GM21367 (cell line): ENCODE measurements at regions not wholly inside any gene's neighbourhood (a gene's known extent, or its start where the extent isn't known, plus 50 kb on each side); places are given as distances from the start of the nearest gene placed in this dataset.

Experiments used
- ATAC-seq: cut with Tn5 transposase; IDR thresholded peaks from one replicate; pipeline ENCODE4 v1.9.1; 2021; ENCODE audit not compliant: unreplicated experiment

GRCh38 chr13:22219709-22220108 lies 548.8 kb downstream of the FGF9 start:
- no peak for ATAC-seq

DNA sequence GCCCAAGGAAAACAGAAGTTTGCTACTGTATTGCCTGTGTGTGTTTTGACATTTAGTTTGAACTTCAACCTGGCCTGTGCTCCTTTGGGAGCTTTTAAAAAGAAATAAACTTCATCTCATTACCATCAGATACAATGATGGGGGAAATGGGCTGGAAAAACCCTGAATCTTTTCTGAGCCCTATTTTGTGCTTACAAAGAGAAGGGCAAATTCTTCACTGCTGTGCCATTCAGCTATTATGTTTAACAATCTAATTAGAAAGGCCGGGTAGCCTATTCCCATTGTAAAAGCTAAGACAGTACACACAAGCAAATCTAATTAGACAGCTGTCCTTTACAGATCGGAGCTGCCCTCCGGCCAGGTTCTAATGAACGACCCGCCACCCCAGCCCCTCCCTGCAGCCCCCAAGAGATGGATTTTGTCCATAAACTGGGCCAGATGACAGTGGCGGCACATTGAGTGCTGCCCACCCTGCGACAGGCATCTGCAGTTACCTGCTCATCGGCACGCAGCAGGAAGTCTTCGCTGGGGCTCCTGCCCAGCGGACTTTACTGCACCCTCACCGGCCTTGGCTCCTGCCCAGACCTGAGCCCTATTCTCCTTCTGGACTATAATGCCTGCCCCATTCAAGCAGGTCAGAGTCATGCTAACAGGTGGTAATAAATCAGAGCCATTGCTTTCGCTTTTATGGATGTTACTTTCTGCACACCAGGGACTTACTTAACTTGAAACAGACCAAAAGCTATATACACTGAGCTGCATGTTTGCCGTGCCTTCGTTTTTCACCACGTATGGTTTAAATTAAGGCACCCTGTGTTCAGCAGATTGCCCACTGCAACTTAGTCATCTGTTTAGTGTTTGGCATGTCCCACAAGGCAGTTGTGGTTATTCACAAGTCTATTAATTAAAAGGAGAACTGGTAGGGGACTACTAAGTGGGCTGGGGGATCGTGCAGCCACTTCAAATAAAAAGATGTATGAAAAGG lies 549.6 kb downstream of the FGF9 start:
- no peak for ATAC-seq

DNA sequence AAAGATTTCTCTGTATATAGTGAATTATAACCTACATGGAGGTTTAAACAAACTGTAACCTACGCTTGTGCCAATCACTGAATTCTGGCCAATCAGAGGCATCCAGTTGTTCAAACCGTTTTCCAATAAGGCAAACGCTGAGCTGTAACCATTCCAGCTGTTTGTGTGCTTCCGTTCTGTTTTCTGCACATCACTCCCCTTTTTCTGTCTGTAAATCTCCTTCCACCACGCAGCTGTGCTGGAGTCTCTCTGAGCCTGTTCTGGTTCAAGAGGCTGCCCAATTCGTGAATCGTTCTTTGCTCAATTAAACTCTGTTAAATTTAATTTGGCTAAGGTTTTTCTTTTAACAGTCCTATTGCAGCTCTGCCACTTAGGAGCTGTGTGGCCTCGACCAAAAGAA lies 552.5 kb downstream of the FGF9 start:
- ATAC-seq, result no peak

DNA sequence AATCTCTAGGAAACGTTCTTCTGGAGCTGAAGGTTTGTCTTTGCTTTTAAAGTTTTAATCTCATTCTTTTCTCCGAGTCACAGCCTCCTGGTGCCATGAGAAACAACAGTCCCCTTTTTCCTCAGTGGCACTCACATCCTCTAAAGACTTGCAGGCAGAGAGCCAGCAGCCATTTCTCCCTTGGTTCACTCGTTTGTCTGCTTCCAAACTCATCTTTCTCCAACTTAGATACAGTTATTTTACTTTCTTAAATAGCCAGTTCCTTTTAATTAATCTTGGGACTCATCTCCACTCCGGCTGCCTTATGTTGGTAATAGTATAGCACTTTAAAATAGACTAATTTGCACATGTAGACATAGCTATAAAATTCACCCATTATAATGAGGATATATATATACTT lies 555.2 kb downstream of the FGF9 start:
- ATAC-seq, result no peak

DNA sequence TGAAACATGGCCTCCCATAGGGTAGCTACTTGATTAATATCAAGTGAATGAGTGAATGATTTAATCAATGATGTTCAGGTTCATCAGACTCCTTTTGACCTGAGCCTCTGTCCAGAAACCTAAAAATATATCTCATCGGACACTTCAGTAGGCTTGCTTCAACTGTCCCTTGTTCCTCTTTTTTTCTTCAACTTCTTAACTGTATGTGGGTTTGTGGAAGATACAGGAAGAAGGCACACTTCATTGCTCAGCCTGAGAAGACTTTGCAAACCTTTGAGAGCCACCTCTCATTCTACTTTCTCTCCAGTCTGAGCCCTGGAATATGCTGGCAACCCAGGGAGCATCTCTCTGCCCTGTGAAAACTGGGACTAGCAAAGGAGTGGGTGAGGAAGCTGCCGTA lies 557.0 kb downstream of the FGF9 start:
- no peak for ATAC-seq

GRCh38 chr13:22229916-22230315 lies 559.0 kb downstream of the FGF9 start:
- no peak for ATAC-seq

DNA sequence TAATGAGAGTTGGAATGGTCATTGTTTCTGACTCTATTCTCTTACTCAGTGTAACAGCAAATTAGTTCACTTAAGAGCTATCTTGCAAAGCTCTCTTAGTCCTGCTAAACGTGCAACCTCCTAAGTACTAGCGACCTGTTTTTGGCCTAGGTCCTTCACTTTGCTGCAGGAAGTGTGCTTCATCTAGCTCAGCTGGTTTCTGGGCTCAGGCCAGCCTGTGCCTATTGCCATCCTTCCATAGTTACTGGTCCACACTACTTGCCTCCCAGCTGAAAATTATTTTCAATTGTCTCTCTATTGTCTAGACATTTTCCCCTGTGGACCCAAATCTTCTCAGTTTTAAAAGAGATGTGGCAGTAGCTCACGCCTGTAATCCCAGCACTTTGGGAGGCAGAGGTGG lies 561.3 kb downstream of the FGF9 start:
- no peak for ATAC-seq

- no peak for ATAC-seq
Measured at GRCh38 chr13:22235285-22235949, 564.5 kb downstream of the FGF9 start.

GRCh38 chr13:22235950-22236290 lies 565.0 kb downstream of the FGF9 start:
- ATAC-seq, result no peak

DNA sequence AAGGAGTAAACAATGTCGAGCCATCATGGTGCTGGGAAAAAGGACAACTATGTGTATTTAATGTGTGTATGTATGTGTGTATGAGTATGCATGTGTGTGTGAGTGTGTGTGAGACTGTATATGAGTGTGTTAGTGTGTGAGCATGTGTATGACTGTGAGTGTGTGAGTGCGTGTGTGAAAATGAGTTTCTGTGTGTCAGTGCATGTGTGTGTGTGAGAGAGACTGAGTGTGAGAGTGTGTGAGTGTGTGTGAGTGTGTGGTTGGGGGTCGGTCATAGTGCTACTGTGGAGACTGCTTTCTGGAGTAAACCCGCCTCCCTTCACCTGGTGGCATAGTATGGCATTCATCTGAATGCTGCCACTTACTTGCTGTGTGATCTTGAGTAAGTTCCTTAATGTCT lies 567.4 kb downstream of the FGF9 start:
- no peak for ATAC-seq

GRCh38 chr13:22240716-22241115 lies 569.8 kb downstream of the FGF9 start:
- ATAC-seq, result no peak

GRCh38 chr13:22243469-22244163 lies 572.7 kb downstream of the FGF9 start:
- no peak for ATAC-seq

DNA sequence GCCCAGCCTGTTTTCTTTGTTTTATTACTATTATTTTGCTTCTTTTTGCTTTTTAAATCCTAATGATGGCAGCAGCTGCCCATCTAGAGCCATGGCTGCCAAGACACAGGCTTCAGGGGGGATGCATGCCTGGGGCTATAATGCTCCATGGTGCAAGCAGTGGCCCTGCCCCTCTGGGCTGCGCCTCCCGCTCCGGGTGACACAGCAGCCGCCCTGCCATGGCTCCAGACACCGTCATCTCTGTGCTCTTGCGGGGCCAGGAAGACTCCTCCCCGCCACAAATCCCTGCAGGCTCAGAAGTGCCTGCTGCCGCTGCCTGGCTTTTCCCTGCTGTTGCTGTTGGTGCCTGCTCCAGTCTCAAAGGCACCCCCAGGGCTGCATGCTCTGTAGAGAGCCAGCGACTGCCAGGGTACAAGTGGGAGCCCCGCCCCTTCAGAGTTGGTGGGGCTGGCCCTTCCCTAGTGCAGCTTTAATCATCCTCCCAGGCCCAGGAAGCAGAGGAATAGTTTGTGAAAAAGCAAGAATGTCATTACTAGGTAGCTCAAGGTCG lies 581.5 kb downstream of the FGF9 start:
- ATAC-seq, result no peak

- ATAC-seq, result no peak
Measured at GRCh38 chr13:22253107-22253506, 582.2 kb downstream of the FGF9 start.

DNA sequence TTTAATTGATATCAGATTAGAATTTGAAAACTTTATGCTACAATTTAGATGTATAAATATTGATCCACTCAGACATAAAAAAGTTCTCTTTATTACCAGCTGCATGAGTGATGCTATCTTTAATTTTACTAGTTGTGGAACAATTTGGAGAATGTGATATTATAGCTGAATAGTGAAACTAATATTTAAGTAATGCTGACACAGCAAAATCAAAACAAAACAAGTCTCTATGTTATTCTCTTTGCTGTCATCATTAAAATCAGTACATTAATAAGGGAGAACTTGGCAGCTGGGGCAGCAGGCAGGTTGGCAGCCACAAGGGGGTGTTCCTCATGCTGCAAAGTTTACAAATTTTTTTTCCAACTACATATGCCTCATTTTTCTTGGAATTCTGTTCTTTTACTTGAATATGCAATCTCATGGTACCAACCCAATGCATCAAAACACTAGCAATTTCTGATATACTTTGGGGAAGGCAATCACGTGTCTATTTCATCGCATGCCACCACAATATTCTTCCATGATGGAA lies 585.3 kb downstream of the FGF9 start:
- no peak for ATAC-seq

DNA sequence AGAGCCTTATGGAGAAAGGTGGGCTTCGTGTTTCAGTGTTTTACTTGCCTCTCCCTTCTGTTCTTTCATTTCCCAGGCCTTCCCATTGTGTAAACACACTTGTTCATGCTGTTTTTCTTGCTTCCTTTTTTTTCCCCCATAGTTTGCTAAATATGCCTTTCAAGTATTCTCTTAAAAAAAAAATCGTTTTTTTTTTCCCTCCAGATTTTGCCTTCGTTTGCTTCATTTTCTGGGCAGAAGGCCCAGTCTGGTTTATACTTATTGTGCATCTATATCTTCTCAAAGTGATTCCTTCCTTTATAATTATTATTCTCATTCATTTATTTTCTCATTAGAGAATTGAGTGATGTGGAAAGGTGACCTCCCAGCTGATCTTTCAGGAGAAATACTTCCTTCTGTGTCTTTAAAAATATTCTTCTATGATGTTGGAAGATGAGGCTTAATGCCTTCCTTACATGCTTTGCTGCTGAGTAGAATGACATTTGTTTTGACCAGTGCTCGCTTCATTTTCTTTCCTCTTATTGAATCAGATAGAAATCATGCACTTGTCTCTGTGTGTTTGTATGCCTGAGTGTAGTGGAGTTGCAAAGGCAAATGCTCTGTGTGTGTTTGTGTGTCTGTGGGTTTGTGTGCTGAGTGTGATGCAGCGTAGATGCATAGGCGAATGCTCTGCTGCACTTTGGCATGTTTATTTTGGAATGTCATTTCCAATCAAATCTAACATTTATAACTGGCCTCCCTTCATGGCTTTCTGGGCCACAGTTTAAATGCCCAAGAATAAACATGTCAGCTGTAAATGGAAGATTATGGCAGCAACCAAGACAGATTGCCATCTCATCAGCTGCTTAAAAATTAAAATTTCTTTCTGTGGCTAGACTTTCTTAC lies 591.4 kb downstream of the FGF9 start:
- no peak for ATAC-seq

- ATAC-seq, result no peak
Measured at GRCh38 chr13:22263185-22263584, 592.3 kb downstream of the FGF9 start.

DNA sequence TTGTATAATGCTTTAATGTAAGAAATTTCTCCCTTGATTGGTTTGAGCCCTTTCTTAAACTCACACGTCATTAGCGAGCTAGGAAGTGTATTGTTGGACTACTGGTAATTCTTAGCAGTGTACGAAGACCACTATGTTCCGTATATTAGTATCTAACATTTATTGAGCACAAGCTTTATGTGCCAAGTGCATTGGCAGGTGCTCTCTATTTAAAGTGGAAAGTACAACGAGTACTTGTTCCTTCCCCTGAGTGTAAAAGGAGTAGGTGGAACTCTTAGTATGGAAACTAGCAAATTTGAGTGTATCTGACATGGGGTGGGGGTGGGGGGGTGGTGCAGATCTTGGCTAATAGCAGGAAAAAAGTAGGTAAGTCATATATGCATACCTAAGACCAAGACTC lies 594.7 kb downstream of the FGF9 start:
- ATAC-seq, result no peak

DNA sequence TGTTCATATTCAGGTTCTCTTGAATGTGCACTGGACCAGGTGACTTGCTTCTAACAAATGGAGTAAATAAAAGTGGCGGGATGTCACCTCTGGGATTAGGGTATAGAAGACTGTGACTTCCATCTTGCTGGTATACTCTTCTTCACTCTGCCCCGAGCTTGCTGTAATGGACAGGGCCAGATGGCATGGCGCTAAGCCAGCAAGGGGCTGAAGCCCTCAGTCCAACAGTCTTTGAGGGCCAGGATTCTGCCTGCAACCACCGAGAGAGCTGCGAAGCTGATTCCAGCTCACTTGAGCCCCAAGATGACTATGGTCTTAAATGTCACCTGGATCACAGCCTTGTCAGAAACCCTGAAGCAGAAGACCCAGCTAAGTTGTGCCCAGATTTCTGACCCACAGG lies 600.0 kb downstream of the FGF9 start:
- ATAC-seq, result no peak

DNA sequence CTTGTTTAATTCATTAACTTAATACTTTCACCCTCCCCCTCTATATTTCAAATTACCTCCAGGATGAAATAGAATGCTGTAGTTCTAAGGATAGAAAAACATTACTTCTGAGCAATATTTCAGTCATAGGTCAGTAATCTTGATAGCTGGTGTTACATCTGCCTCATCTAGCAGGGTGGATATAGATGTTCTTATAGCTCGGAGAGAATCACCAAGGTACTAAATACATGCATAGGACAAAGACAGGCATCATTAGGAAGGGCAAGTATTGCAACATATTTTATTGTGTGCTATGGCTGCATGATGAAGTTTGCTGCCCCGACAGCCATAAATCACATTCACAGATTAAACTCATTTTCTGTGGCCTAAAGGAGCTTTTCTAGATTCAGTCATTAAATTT lies 601.0 kb downstream of the FGF9 start:
- no peak for ATAC-seq
